ENCODE measurements at regions not wholly inside any gene's neighbourhood (a gene's known extent, or its start where the extent isn't known, plus 50 kb on each side); places are given as distances from the start of the nearest gene placed in this dataset.

- TF ChIP-seq CREB1 (CRISPR knock-in tag; IDR thresholded peaks at IDR 0.05; ENCODE audit: low read depth) (no peak), EZH2phosphoT487 (IDR thresholded peaks at IDR 0.05; ENCODE audit: unreplicated experiment) (no peak), CTCF (conservative IDR thresholded peaks at IDR 0.05; ENCODE audit: low read depth in 2 of 2) (no peak), STAT1 (IDR thresholded peaks at IDR 0.05; ENCODE audit: unreplicated experiment) (no peak), EZH2 (IDR thresholded peaks at IDR 0.05; ENCODE audit: low read depth, unreplicated experiment) (no peak), REST (IDR thresholded peaks at IDR 0.05; ENCODE audit: unreplicated experiment) (no peak), JUNB (IDR thresholded peaks at IDR 0.05; ENCODE audit: unreplicated experiment) (no peak), ZNF114 (CRISPR knock-in tag; IDR thresholded peaks at IDR 0.05) (no peak)
Observed at GRCh38 chr16:60180609-60181008, 1446.5 kb upstream of the GOT2 start.
